ENCODE measurements at regions not wholly inside any gene's neighbourhood (a gene's known extent, or its start where the extent isn't known, plus 50 kb on each side); places are given as distances from the start of the nearest gene placed in this dataset.

DNA sequence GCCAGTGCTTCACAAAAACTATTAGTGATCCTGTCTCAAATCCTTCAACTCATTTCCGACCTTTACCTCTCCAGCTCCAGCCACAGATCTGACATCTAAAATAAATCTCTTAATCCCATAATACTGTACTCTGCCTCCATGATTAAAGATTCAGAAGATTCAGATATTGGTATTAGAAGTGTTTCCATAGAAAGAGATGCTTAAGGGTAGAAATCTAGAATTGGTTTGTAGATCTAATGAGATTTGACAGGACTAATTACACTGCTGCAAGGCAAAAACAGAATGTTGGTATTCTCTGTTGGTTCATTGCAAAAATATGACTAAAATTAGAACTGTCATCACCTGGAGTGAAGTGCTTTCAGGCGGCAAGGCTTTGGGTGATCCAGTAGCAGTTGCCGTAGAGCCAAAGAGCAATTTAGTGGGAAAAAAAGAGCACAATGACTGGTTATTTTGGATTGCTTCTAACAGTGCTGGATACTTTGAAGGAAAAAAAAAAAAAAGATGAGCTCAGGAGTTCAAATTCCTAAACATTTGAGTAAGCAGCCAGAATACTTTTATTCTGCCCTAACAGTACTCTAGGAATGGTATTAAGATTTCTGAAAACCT, 940.1 kb upstream of the SORCS1 start:
- TF ChIP-seq, protein P1, sequence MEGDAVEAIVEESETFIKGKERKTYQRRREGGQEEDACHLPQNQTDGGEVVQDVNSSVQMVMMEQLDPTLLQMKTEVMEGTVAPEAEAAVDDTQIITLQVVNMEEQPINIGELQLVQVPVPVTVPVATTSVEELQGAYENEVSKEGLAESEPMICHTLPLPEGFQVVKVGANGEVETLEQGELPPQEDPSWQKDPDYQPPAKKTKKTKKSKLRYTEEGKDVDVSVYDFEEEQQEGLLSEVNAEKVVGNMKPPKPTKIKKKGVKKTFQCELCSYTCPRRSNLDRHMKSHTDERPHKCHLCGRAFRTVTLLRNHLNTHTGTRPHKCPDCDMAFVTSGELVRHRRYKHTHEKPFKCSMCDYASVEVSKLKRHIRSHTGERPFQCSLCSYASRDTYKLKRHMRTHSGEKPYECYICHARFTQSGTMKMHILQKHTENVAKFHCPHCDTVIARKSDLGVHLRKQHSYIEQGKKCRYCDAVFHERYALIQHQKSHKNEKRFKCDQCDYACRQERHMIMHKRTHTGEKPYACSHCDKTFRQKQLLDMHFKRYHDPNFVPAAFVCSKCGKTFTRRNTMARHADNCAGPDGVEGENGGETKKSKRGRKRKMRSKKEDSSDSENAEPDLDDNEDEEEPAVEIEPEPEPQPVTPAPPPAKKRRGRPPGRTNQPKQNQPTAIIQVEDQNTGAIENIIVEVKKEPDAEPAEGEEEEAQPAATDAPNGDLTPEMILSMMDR (conservative IDR thresholded peaks at IDR 0.05 in 1 of 2, IDR thresholded peaks at IDR 0.05 in 1 of 2; ENCODE audit: low read depth in 1 of 2, low read length in 2 of 2) = no peak
- no peak for TF ChIP-seq EZH2 (IDR thresholded peaks at IDR 0.05; ENCODE audit: low read length, missing control alignments)

Data from fibroblast of lung (primary cell).